ENCODE measurements at regions not wholly inside any gene's neighbourhood (a gene's known extent, or its start where the extent isn't known, plus 50 kb on each side); places are given as distances from the start of the nearest gene placed in this dataset.

DNA sequence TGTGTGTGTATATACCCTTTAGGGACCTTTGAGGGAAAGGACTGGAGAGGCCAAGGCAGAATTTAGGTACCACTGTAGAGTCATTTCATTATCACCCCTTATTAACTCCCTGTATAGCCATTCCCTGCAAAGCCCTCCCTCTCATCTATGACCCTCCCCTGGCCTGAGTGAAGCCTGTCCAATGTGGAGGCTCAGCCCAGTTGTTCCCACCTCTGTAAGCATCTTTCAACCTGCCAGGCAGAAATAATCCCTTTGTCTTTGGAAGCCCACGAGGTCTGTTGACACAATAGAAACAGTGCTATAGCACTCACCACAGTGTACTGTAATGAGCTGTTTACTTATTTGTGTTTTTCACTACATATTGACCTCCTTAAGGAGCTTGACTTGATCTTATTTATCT, 88.5 kb upstream of the SEMA6A start:
- H3K4me1 ChIP-seq: no peaks in the 10 kb centered on the region
- peaks cover 0 to 11% (median 0%) of the 10 kb centered on the region in 3 donors for H3K9me3 ChIP-seq
- 50 to 67% methylated on average over 1 of the region's 1 CpG for WGBS, 2 donors (ENCODE audit: low coverage in 1 of 2)
- no peak overlapping the region for H3K27ac ChIP-seq
- no peaks in the 10 kb centered on the region for H3K27me3 ChIP-seq
- no peak overlapping the region for H3K4me3 ChIP-seq
- ATAC-seq: no peak
- H3K36me3 ChIP-seq: peaks cover 0 to 3% of the 10 kb centered on the region in 2 donors
- TF ChIP-seq, protein P1, sequence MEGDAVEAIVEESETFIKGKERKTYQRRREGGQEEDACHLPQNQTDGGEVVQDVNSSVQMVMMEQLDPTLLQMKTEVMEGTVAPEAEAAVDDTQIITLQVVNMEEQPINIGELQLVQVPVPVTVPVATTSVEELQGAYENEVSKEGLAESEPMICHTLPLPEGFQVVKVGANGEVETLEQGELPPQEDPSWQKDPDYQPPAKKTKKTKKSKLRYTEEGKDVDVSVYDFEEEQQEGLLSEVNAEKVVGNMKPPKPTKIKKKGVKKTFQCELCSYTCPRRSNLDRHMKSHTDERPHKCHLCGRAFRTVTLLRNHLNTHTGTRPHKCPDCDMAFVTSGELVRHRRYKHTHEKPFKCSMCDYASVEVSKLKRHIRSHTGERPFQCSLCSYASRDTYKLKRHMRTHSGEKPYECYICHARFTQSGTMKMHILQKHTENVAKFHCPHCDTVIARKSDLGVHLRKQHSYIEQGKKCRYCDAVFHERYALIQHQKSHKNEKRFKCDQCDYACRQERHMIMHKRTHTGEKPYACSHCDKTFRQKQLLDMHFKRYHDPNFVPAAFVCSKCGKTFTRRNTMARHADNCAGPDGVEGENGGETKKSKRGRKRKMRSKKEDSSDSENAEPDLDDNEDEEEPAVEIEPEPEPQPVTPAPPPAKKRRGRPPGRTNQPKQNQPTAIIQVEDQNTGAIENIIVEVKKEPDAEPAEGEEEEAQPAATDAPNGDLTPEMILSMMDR (IDR thresholded peaks at IDR 0.05): no peak
- TF ChIP-seq POLR2A (IDR thresholded peaks at IDR 0.05): no peak
- TF ChIP-seq EP300 (IDR thresholded peaks at IDR 0.05): no peak
- TF ChIP-seq POLR2AphosphoS5 (IDR thresholded peaks at IDR 0.05): no peak

DNA sequence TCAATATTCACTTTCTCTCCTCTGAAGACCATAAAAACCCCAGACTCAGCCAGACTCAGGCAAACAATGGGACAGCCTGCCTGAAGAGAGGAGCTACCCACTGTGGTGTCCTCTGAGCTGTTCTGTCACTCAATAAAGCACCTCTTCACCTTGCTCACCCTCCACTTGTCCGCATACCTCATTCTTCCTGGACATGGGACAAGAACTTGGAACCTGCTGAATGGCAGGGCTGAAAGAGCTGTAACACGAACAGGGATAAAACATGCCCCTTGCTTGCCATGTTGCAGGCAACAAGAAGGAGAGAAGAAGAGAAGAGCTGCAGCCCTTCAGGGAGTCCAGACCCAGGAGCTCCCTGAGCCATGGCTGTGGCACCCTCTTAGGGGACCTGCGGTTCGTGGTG, 86.8 kb upstream of the SEMA6A start:
- 0% methylated on average over 1 of the region's 4 CpGs; no CpG with 5 or more reads in 1 of the 2 donors for WGBS, 2 donors (ENCODE audit: low coverage in 1 of 2)
- no peak overlapping the region for H3K4me3 ChIP-seq
- no peak for ATAC-seq

DNA sequence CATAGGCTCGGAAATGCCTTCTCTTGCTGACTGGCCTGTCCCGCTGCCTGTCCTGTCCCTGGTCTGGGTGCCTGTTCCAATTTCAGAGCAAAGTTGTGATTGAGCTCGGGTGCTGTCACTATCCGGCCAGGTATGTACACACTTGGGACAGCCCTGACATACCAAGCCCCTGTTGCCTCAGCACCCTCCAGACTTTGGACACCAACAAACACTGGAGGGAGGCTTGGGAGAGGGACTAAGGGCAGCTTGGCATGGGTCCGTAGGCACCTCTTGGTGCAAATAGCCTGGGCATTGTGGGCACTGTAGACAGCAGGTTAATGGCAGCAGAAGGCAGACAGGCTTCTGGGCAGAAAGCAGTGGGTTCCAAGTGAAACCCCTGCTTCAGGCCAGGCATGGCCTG, 86.3 kb upstream of the SEMA6A start:
- no peaks in the 10 kb centered on the region for H3K27me3 ChIP-seq
- no peak for ATAC-seq
- peaks cover 0 to 3% of the 10 kb centered on the region in 2 donors for H3K36me3 ChIP-seq
- H3K4me1 ChIP-seq: no peaks in the 10 kb centered on the region
- whole genome bisulfite sequencing, 2 donors (ENCODE audit: low coverage in 1 of 2): no CpG with 5 or more reads among the region's 5 CpGs
- H3K9me3 ChIP-seq: peaks cover 0 to 11% (median 0%) of the 10 kb centered on the region in 3 donors
- no peak overlapping the region for H3K27ac ChIP-seq
- TF ChIP-seq POLR2AphosphoS5 (IDR thresholded peaks at IDR 0.05) (no peak), EP300 (IDR thresholded peaks at IDR 0.05) (no peak), POLR2A (IDR thresholded peaks at IDR 0.05) (no peak)
- TF ChIP-seq, protein P1 (IDR thresholded peaks at IDR 0.05): no peak
- H3K4me3 ChIP-seq: no peak overlapping the region

More for the DNA sequence above, 86.8 kb upstream of the SEMA6A start:
- Histone ChIP-seq H3K27ac (no peak overlapping the region), H3K27me3 (no peaks in the 10 kb centered on the region), H3K36me3 (peaks cover 0 to 3% of the 10 kb centered on the region in 2 donors), H3K9me3 (peaks cover 0 to 11% (median 0%) of the 10 kb centered on the region in 3 donors), H3K4me1 (no peaks in the 10 kb centered on the region)
- TF ChIP-seq POLR2A (IDR thresholded peaks at IDR 0.05) (no peak), POLR2AphosphoS5 (IDR thresholded peaks at IDR 0.05) (no peak), EP300 (IDR thresholded peaks at IDR 0.05) (no peak)
- TF ChIP-seq, protein P1 (IDR thresholded peaks at IDR 0.05): no peak

DNA sequence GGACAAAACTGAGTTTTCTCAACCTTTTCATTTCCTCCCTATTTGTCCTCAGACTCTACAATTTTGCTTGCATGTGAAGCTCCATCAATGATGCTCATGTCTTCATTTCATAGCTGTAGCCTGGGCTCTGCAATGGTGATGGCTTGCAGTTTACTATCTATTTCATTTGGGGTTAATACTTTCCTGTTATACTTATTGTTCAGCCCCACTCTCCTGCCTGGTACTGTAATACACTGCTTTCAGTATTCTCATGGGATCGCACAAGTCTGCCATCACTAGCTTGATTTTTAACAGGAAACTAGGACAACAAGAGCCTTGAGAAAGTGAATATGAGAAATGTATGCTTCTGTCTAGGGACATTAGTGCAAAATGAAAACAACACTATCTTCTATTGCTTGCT, 84.2 kb upstream of the SEMA6A start:
- WGBS, 2 donors (ENCODE audit: low coverage in 1 of 2): 80 to 93% methylated on average over 1 of the region's 1 CpG
- Histone ChIP-seq H3K27ac (no peak overlapping the region), H3K27me3 (no peaks in the 10 kb centered on the region), H3K36me3 (peaks cover 0 to 3% of the 10 kb centered on the region in 2 donors), H3K9me3 (peaks cover 0 to 11% (median 0%) of the 10 kb centered on the region in 3 donors), H3K4me1 (no peaks in the 10 kb centered on the region), H3K4me3 (no peak overlapping the region)
- ATAC-seq: no peak
- no peak for TF ChIP-seq POLR2A (IDR thresholded peaks at IDR 0.05)
- no peak for TF ChIP-seq EP300 (IDR thresholded peaks at IDR 0.05)
- no peak for TF ChIP-seq POLR2AphosphoS5 (IDR thresholded peaks at IDR 0.05)

DNA sequence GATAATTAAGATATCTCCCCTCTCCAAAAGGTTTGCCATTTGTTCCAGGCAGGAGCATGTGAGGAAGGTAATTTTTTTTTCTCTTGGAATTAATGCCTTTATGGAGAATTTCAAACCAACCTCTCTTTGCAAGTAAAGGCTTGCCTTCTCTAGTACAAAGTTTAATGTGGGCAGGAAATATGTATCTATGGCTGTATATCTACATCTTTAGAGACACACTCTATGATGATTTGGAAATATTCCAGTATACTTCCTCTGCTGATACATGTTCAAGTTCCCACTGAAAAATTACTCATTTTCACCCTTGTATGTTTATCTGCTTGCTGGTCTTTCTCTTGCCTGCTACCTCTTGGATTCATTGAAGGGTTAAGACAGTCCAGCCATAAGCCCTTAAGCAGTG, 83.5 kb upstream of the SEMA6A start:
- Histone ChIP-seq H3K27ac (no peak overlapping the region), H3K27me3 (no peaks in the 10 kb centered on the region), H3K4me1 (no peaks in the 10 kb centered on the region), H3K4me3 (no peak overlapping the region), H3K9me3 (peaks cover 0 to 11% (median 0%) of the 10 kb centered on the region in 3 donors), H3K36me3 (peaks cover 0 to 3% of the 10 kb centered on the region in 2 donors)
- no peak for ATAC-seq
- TF ChIP-seq EP300 (IDR thresholded peaks at IDR 0.05): no peak
- TF ChIP-seq, protein P1 (IDR thresholded peaks at IDR 0.05): no peak
- no peak for TF ChIP-seq POLR2A (IDR thresholded peaks at IDR 0.05)
- no peak for TF ChIP-seq POLR2AphosphoS5 (IDR thresholded peaks at IDR 0.05)
